Adrenal gland (tissue), 9 donors: ENCODE measurements at regions not wholly inside any gene's neighbourhood (a gene's known extent, or its start where the extent isn't known, plus 50 kb on each side); places are given as distances from the start of the nearest gene placed in this dataset.

Experiments
- DNase-seq, 7 donors: peaks; one replicate each; pipeline ENCODE4 v3.0.0-alpha.2; 2019 to 2020
- H3K27ac ChIP-seq, 5 donors: fragments of 200-600 bp; sonication (generic) in 4 of 5; 1 replicate in 3 of 5; 2 replicates in 2 of 5; pipeline versions ENCODE4 v1.5.1 to v1.8.0; 2016 to 2020; ENCODE audit warnings: mild to moderate bottlenecking in 1 of 5
- H3K27me3 ChIP-seq: fragments of 200-600 bp; 2 replicates; pipeline ENCODE4 v1.8.0; 2021
- H3K36me3 ChIP-seq, 2 donors: fragments of 200-600 bp; replicated peaks in 1 of 2; 1 replicate in 1 of 2; 2 replicates in 1 of 2; pipeline versions ENCODE4 v1.5.1 to v1.8.0; 2018 to 2022
- H3K4me1 ChIP-seq, 2 donors: fragments of 200-600 bp; replicated peaks in 1 of 2; 1 replicate in 1 of 2; 2 replicates in 1 of 2; pipeline versions ENCODE4 v1.5.1 to v1.8.0; 2018 to 2021
- H3K4me3 ChIP-seq, 4 donors: fragments of 200-600 bp; sonication (generic) in 3 of 4; one replicate each; pipeline ENCODE4 v1.5.1; 2016 to 2018
- H3K9me3 ChIP-seq, 3 donors: fragments of 200-600 bp; sonication (generic) in 1 of 3; replicated peaks in 1 of 3; 1 replicate in 2 of 3; 2 replicates in 1 of 3; pipeline versions ENCODE4 v1.5.1 to v1.8.0; 2016 to 2021
- CTCF ChIP-seq, 6 experiments: fragments of 450-650 bp in 4 of 6; fragments of 200-600 bp in 2 of 6; sonication (generic) in 1 of 6; IDR thresholded peaks; 1 replicate in 5 of 6; 2 replicates in 1 of 6; pipeline versions ENCODE4 v1.5.1 to v1.8.0; 2016 to 2021; ENCODE audit warnings: antibody characterized with exemption in 6 of 6, mild to moderate bottlenecking in 2 of 6, moderate library complexity in 1 of 6
- POLR2A ChIP-seq, 2 donors: fragments of 450-650 bp; IDR thresholded peaks; one replicate each; pipeline ENCODE4 v1.6.1; 2017; ENCODE audit warnings: antibody characterized with exemption in 2 of 2, mild to moderate bottlenecking in 2 of 2, moderate library complexity in 1 of 2
- WGBS, 4 donors: extraction: QIAGEN DNeasy Blood & Tissue Kit in 2 of 4; methylation state at CpG; one replicate each; pipeline versions ENCODE4 v1.1.5 to v1.1.7; 2013 to 2017; 5-methylcytosine and 5-hydroxymethylcytosine counted together
- intact Hi-C, 2 donors: fragments of 100-400 bp; cut with DNase I; formaldehyde crosslinking; loops; one replicate each; pipeline versions ENCODE4 v1.14.1 to v1.15.0; 2022 to 2023
- donor health status: healthy with polysubstance abuse.
- donor health status: Bipolar disorder and iron deficiency.
- donor health status: DM: yes; HTN: yes; CAD: no.
- donor health status: DM: no; HTN: no; CAD: no.
- donor health status: DM: no; HTN: no; CAD: no.

- DNase-seq, result no peak
- Histone ChIP-seq H3K4me1 (no peaks in the 10 kb centered on the region), H3K27ac (no peak overlapping the region), H3K36me3 (no peaks in the 10 kb centered on the region), H3K27me3 (no peaks in the 10 kb centered on the region), H3K9me3 (no peaks in the 10 kb centered on the region), H3K4me3 (no peak overlapping the region)
- intact Hi-C loops, result no loop called here
- TF ChIP-seq CTCF (IDR thresholded peaks at IDR 0.05) (no peak), POLR2A (IDR thresholded peaks at IDR 0.05) (no peak)
- WGBS, 4 donors, result 54 to 67% (median 61%) methylated on average over 2 of the region's 2 CpGs
Measured at GRCh38 chr2:70374616-70375015, 72.7 kb upstream of the FAM136A start.

GRCh38 chr2:70371753-70372152, 69.9 kb upstream of the FAM136A start:
- H3K9me3 ChIP-seq, result no peaks in the 10 kb centered on the region
- 62 to 82% (median 67%) methylated on average over 3 of the region's 3 CpGs for WGBS, 4 donors
- no peaks in the 10 kb centered on the region for H3K27me3 ChIP-seq
- no peaks in the 10 kb centered on the region for H3K36me3 ChIP-seq
- DNase-seq, result no peak
- no peaks in the 10 kb centered on the region for H3K4me1 ChIP-seq
- no peak overlapping the region for H3K27ac ChIP-seq
- H3K4me3 ChIP-seq, result no peak overlapping the region
- TF ChIP-seq CTCF (IDR thresholded peaks at IDR 0.05), result no peak
- no peak for TF ChIP-seq POLR2A (IDR thresholded peaks at IDR 0.05)
- intact Hi-C loops, result no loop called here

GRCh38 chr2:70369082-70369481, 67.2 kb upstream of the FAM136A start:
- no peak overlapping the region for H3K4me3 ChIP-seq
- H3K4me1 ChIP-seq, result no peaks in the 10 kb centered on the region
- H3K9me3 ChIP-seq, result no peaks in the 10 kb centered on the region
- DNase-seq, result no peak
- H3K27me3 ChIP-seq, result no peaks in the 10 kb centered on the region
- TF ChIP-seq POLR2A (IDR thresholded peaks at IDR 0.05) (no peak), CTCF (IDR thresholded peaks at IDR 0.05) (no peak)
- intact Hi-C loops, result no loop called here
- H3K36me3 ChIP-seq, result no peaks in the 10 kb centered on the region
- H3K27ac ChIP-seq, result no peak overlapping the region
- 46 to 60% (median 51%) methylated on average over 5 of the region's 5 CpGs for WGBS, 4 donors

GRCh38 chr2:70368545-70368944, 66.7 kb upstream of the FAM136A start:
- no peak for TF ChIP-seq CTCF (IDR thresholded peaks at IDR 0.05)
- no peak for TF ChIP-seq POLR2A (IDR thresholded peaks at IDR 0.05)
- Histone ChIP-seq H3K27ac (no peak overlapping the region), H3K4me3 (no peak overlapping the region), H3K4me1 (no peaks in the 10 kb centered on the region), H3K9me3 (no peaks in the 10 kb centered on the region), H3K27me3 (no peaks in the 10 kb centered on the region), H3K36me3 (no peaks in the 10 kb centered on the region)
- 75 to 88% (median 82%) methylated on average over 4 of the region's 4 CpGs for WGBS, 4 donors
- no peak for DNase-seq
- intact Hi-C loops, result no loop called here
